COR-L47 (cell line): ENCODE measurements at regions not wholly inside any gene's neighbourhood (a gene's known extent, or its start where the extent isn't known, plus 50 kb on each side); places are given as distances from the start of the nearest gene placed in this dataset.

Source experiments
- DNase-seq: peaks from one replicate; lab custom pipeline; 2025; lab: John Stamatoyannopoulos, UW

- no peak for DNase-seq
Measured at GRCh38 chr13:93140912-93141311, 85.7 kb upstream of the GPC6 start.

- no peak for DNase-seq
Measured at GRCh38 chr13:93144031-93144430, 82.6 kb upstream of the GPC6 start.

- no peak for DNase-seq
Measured at GRCh38 chr13:93145199-93145598, 81.4 kb upstream of the GPC6 start.

GRCh38 chr13:93146584-93147297, 79.9 kb upstream of the GPC6 start:
- no peak for DNase-seq

GRCh38 chr13:93147298-93147645, 79.3 kb upstream of the GPC6 start:
- DNase-seq: no peak

- no peak for DNase-seq
Measured at GRCh38 chr13:93147946-93148345, 78.7 kb upstream of the GPC6 start.

- DNase-seq: no peak
Measured at GRCh38 chr13:93151277-93151676, 75.3 kb upstream of the GPC6 start.

- no peak for DNase-seq
Measured at GRCh38 chr13:93158565-93158964, 68.0 kb upstream of the GPC6 start.

GRCh38 chr13:93169980-93170379, 56.6 kb upstream of the GPC6 start:
- no peak for DNase-seq

- DNase-seq: no peak
Measured at GRCh38 chr13:93172109-93172508, 54.5 kb upstream of the GPC6 start.

- DNase-seq: no peak
Measured at GRCh38 chr13:93173654-93174053, 53.0 kb upstream of the GPC6 start.

GRCh38 chr13:93174260-93174659, 52.3 kb upstream of the GPC6 start:
- DNase-seq: no peak
